Activated CD4-positive, alpha-beta memory T cell treated with anti-CD3 and anti-CD28 coated beads for 36 hours (primary cell): ENCODE measurements at regions not wholly inside any gene's neighbourhood (a gene's known extent, or its start where the extent isn't known, plus 50 kb on each side); places are given as distances from the start of the nearest gene placed in this dataset.

ENCODE experiments used
- CTCF ChIA-PET: fragments of 350-600 bp; sonication (Branson Sonifier 250); formaldehyde crosslinking; loops from one replicate; lab custom pipeline; 2021; ENCODE audit warnings: antibody characterized with exemption, inconsistent platforms; lab: Charles Lee
- POLR2A ChIA-PET: fragments of 350-600 bp; sonication (Branson Sonifier 250); formaldehyde crosslinking; loops from one replicate; lab custom pipeline; 2021; ENCODE audit warnings: antibody characterized with exemption; lab: Charles Lee
- DNase-seq: peaks from one replicate; pipeline ENCODE4 v3.0.0-alpha.2; 2020
- H3K27ac Mint-ChIP-seq: one replicate; pipeline ENCODE4 v1.8.0; 2021; ENCODE audit warnings: mixed read lengths
- H3K27me3 Mint-ChIP-seq: one replicate; pipeline ENCODE4 v1.8.0; 2021; ENCODE audit warnings: mixed read lengths
- H3K36me3 Mint-ChIP-seq: one replicate; pipeline ENCODE4 v1.8.0; 2021; ENCODE audit warnings: mixed read lengths
- H3K4me1 Mint-ChIP-seq: one replicate; pipeline ENCODE4 v1.8.0; 2021; ENCODE audit warnings: low read depth, mixed read lengths
- H3K4me3 Mint-ChIP-seq: one replicate; pipeline ENCODE4 v1.8.0; 2021; ENCODE audit warnings: mild to moderate bottlenecking, mixed read lengths
- H3K9me3 Mint-ChIP-seq: one replicate; pipeline ENCODE4 v1.8.0; 2021; ENCODE audit warnings: mixed read lengths
- intact Hi-C: fragments of 100-400 bp; cut with micrococcal nuclease; formaldehyde crosslinking; loops from one replicate; pipeline ENCODE4 v1.15.1; 2023

- Mint-ChIP-seq H3K27me3 (no peaks in the 10 kb centered on the region), H3K27ac (no peak overlapping the region), H3K4me3 (no peak overlapping the region), H3K9me3 (peaks cover 5% of the 10 kb centered on the region), H3K36me3 (no peaks in the 10 kb centered on the region), H3K4me1 (no peaks in the 10 kb centered on the region)
- POLR2A ChIA-PET, result no interaction called here
- intact Hi-C loops, result no loop called here
- no peak for DNase-seq
- CTCF ChIA-PET, result no interaction called here
These were observed 423.9 kb downstream of the PABPC4L start for GRCh38 chr4:133777661-133778060.

DNA sequence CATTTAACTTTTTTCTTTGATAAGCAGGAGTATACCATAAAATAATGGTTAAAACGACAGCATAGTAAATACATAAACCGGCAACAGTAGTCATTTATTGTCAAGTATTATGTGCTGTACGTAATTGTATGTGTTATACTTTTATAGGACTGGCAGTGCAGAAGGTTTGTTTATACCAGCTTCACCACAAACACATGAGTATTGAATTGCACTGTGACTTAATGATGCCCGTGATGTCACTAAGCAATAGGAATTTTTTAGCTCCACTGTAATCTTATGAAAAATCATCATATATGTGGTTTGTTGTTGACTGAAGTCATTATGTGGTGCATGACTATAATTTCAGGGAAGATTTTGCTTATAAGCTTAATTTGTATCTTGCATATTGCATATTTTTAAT lies 424.6 kb downstream of the PABPC4L start:
- Mint-ChIP-seq H3K27me3 (no peaks in the 10 kb centered on the region), H3K27ac (no peak overlapping the region), H3K4me1 (no peaks in the 10 kb centered on the region), H3K9me3 (peaks cover 11% of the 10 kb centered on the region), H3K36me3 (no peaks in the 10 kb centered on the region), H3K4me3 (no peak overlapping the region)
- ChIA-PET CTCF (no interaction called here), POLR2A (no interaction called here)
- intact Hi-C loops, result no loop called here
- DNase-seq, result no peak

- POLR2A ChIA-PET, result no interaction called here
These were observed 425.1 kb downstream of the PABPC4L start for GRCh38 chr4:133776503-133776902.

GRCh38 chr4:133775881-133776280 lies 425.7 kb downstream of the PABPC4L start:
- Mint-ChIP-seq H3K9me3 (peaks cover 11% of the 10 kb centered on the region), H3K4me1 (no peaks in the 10 kb centered on the region), H3K27ac (no peak overlapping the region), H3K4me3 (no peak overlapping the region), H3K27me3 (no peaks in the 10 kb centered on the region), H3K36me3 (no peaks in the 10 kb centered on the region)
- no peak for DNase-seq
- POLR2A ChIA-PET, result no interaction called here
- intact Hi-C loops, result no loop called here
- CTCF ChIA-PET, result no interaction called here

More at GRCh38 chr4:133776503-133776902, 425.1 kb downstream of the PABPC4L start:
- CTCF ChIA-PET, result no interaction called here
- Mint-ChIP-seq H3K4me1 (no peaks in the 10 kb centered on the region), H3K27ac (no peak overlapping the region), H3K27me3 (no peaks in the 10 kb centered on the region), H3K36me3 (no peaks in the 10 kb centered on the region), H3K9me3 (peaks cover 11% of the 10 kb centered on the region), H3K4me3 (no peak overlapping the region)
- DNase-seq, result no peak
- intact Hi-C loops, result no loop called here

DNA sequence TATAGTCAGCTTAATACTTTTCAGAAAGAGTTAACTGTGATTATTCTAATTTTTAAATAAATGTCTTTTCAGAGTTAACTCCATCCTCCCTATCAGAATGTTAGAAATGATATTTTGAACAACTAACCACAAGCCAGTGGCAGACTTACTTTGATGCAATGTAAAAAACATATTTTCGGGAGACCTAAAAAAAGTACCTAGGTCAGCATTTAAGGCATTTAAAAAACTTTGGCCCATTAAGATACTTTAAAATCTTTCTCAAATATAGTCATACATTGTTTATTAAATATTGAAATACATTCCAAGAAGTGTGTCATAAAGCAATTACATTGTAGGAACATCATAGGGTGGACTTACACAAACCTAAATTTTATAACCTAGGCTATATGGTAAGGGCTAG lies 426.1 kb downstream of the PABPC4L start:
- ChIA-PET CTCF (no interaction called here), POLR2A (no interaction called here)
- Mint-ChIP-seq H3K27me3 (no peaks in the 10 kb centered on the region), H3K9me3 (peaks cover 14% of the 10 kb centered on the region), H3K4me1 (no peaks in the 10 kb centered on the region), H3K36me3 (no peaks in the 10 kb centered on the region), H3K27ac (no peak overlapping the region), H3K4me3 (no peak overlapping the region)
- intact Hi-C loops, result no loop called here
- no peak for DNase-seq

DNA sequence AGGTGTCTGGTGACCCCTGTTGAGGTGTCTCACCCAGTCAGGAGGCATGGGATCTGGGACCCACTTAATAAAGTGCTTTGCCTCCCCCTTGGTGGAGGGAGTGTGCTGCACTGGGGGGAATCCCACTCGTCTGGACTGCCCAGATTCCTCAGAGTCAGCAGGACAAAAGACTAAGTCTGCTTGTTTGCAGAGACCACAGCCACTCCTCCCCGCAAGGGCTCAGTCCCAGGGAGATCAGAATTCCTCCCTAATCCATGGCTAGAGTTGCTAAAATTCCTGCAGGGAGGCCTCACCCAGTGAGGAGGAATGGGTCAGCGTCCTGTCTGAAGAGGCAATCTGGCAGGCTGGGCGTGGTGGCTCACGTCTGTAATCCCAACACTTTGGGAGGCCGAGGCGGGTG lies 442.2 kb downstream of the PABPC4L start:
- Mint-ChIP-seq H3K9me3 (peaks cover 7% of the 10 kb centered on the region), H3K36me3 (no peaks in the 10 kb centered on the region), H3K27me3 (no peaks in the 10 kb centered on the region), H3K4me3 (no peak overlapping the region), H3K27ac (no peak overlapping the region), H3K4me1 (no peaks in the 10 kb centered on the region)
- POLR2A ChIA-PET, result no interaction called here
- DNase-seq, result no peak
- CTCF ChIA-PET, result no interaction called here
- intact Hi-C loops, result no loop called here

GRCh38 chr4:133741766-133742165 lies 459.8 kb downstream of the PABPC4L start:
- Mint-ChIP-seq H3K36me3 (no peaks in the 10 kb centered on the region), H3K9me3 (peaks cover 29% of the 10 kb centered on the region), H3K4me1 (no peaks in the 10 kb centered on the region), H3K27ac (no peak overlapping the region), H3K4me3 (no peak overlapping the region), H3K27me3 (no peaks in the 10 kb centered on the region)
- CTCF ChIA-PET, result no interaction called here
- no peak for DNase-seq
- intact Hi-C loops, result no loop called here
- POLR2A ChIA-PET, result no interaction called here

DNA sequence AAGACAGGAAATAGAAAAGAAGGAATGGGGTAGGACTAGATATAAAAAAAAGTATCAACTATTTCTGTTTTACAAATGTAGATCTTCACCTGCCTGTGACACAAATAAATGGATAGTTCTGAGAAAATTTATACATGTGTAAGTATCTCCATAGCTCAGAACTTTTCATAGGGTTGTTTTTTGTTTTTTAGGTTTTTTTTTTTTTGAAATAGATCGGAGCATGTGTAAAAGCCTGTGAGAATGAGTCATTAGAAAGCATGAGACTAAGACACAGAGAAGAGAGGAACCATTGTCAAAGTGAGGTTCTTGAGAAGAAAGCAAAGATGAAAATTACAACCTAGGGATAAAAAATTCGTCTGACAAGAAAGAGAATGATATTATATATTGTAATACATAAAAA lies 481.6 kb downstream of the PABPC4L start:
- no peaks in the 10 kb centered on the region for H3K4me1 Mint-ChIP-seq
- intact Hi-C loops, result no loop called here
- no peaks in the 10 kb centered on the region for H3K36me3 Mint-ChIP-seq
- no peaks in the 10 kb centered on the region for H3K27me3 Mint-ChIP-seq
- POLR2A ChIA-PET, result no interaction called here
- no peak overlapping the region for H3K27ac Mint-ChIP-seq
- no peak for DNase-seq
- CTCF ChIA-PET, result no interaction called here
- H3K4me3 Mint-ChIP-seq, result no peak overlapping the region
- peaks cover 4% of the 10 kb centered on the region for H3K9me3 Mint-ChIP-seq

DNA sequence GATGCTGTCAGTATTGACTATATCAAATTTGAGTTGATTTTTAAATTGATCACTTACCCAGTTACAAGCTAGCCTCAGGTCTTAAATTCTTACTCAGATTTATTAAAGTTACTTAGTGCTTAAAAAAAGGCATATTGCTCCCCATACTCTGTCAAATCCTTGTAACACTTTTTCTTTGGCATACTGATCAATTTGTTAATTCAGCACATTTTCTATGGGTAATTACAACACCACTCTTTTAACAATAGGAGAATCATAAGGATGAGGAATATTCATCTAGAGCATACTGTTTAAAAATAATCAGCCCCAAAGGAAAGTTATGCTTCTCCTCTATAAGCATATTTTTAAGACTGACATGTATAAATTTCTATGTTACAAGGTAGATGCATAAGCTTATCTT lies 482.5 kb downstream of the PABPC4L start:
- no peaks in the 10 kb centered on the region for H3K4me1 Mint-ChIP-seq
- no peak overlapping the region for H3K4me3 Mint-ChIP-seq
- DNase-seq, result no peak
- H3K9me3 Mint-ChIP-seq, result peaks cover 4% of the 10 kb centered on the region
- H3K36me3 Mint-ChIP-seq, result no peaks in the 10 kb centered on the region
- H3K27me3 Mint-ChIP-seq, result no peaks in the 10 kb centered on the region
- ChIA-PET POLR2A (no interaction called here), CTCF (no interaction called here)
- intact Hi-C loops, result no loop called here
- H3K27ac Mint-ChIP-seq, result no peak overlapping the region

DNA sequence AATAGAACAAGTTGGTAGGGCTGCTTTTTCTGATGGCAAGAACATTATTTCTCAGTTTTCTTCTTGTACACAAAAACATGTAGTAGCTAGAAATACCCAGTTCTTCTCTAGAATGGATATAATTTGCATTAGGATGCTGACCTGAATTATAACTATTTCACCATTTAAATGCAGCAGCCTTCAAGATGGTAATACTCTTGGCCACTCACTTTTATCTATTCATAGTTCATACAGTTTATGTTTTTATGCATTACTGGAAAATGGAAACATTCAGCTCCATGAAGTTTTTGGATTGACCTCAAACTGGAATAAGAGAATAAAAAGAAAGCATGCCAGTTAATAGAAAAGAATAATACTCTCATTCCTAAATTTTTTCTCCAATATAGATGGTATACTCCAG lies 487.4 kb downstream of the PABPC4L start:
- no peak for DNase-seq
- POLR2A ChIA-PET, result no interaction called here
- no peak overlapping the region for H3K4me3 Mint-ChIP-seq
- no peaks in the 10 kb centered on the region for H3K36me3 Mint-ChIP-seq
- CTCF ChIA-PET, result no interaction called here
- H3K9me3 Mint-ChIP-seq, result peaks cover 4% of the 10 kb centered on the region
- no peak overlapping the region for H3K27ac Mint-ChIP-seq
- intact Hi-C loops, result no loop called here
- no peaks in the 10 kb centered on the region for H3K27me3 Mint-ChIP-seq
- no peaks in the 10 kb centered on the region for H3K4me1 Mint-ChIP-seq

- no peak for DNase-seq
- H3K4me3 Mint-ChIP-seq, result no peak overlapping the region
- ChIA-PET POLR2A (no interaction called here), CTCF (no interaction called here)
- intact Hi-C loops, result no loop called here
- peaks cover 4% of the 10 kb centered on the region for H3K9me3 Mint-ChIP-seq
- no peaks in the 10 kb centered on the region for H3K4me1 Mint-ChIP-seq
- no peaks in the 10 kb centered on the region for H3K36me3 Mint-ChIP-seq
- no peaks in the 10 kb centered on the region for H3K27me3 Mint-ChIP-seq
- H3K27ac Mint-ChIP-seq, result no peak overlapping the region
These were observed 488.2 kb downstream of the PABPC4L start for GRCh38 chr4:133713340-133713739.

DNA sequence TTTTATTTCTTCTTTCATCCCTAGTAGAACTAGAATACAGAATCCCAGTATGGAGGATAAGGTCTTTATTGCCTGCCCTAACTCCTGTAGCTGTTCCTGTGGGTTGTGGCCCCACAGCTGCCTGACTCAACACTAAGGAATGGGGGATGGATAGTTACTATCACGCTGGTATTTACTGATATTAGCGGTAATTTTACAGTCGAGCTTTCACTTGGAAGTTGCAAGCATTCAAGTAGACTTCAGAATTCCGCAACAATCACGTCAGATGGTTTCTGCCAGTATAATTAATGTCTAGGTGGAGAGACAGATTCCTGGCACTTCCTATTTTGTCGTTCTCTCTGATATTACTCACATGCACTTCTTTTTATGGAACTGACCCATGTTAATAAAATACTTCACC lies 489.8 kb downstream of the PABPC4L start:
- no peak overlapping the region for H3K27ac Mint-ChIP-seq
- CTCF ChIA-PET, result no interaction called here
- no peak overlapping the region for H3K4me3 Mint-ChIP-seq
- POLR2A ChIA-PET, result no interaction called here
- intact Hi-C loops, result no loop called here
- H3K9me3 Mint-ChIP-seq, result peaks cover 4% of the 10 kb centered on the region
- no peaks in the 10 kb centered on the region for H3K27me3 Mint-ChIP-seq
- no peak for DNase-seq
- H3K36me3 Mint-ChIP-seq, result no peaks in the 10 kb centered on the region
- H3K4me1 Mint-ChIP-seq, result no peaks in the 10 kb centered on the region

- intact Hi-C loops, result no loop called here
- H3K4me1 Mint-ChIP-seq, result no peaks in the 10 kb centered on the region
- CTCF ChIA-PET, result no interaction called here
- no peaks in the 10 kb centered on the region for H3K27me3 Mint-ChIP-seq
- peaks cover 18% of the 10 kb centered on the region for H3K9me3 Mint-ChIP-seq
- no peaks in the 10 kb centered on the region for H3K36me3 Mint-ChIP-seq
- POLR2A ChIA-PET, result no interaction called here
- H3K27ac Mint-ChIP-seq, result no peak overlapping the region
- no peak overlapping the region for H3K4me3 Mint-ChIP-seq
- no peak for DNase-seq
These were observed 507.2 kb downstream of the PABPC4L start for GRCh38 chr4:133694416-133694815.

- intact Hi-C loops, result no loop called here
- Mint-ChIP-seq H3K9me3 (peaks cover 33% of the 10 kb centered on the region), H3K4me3 (no peak overlapping the region), H3K36me3 (no peaks in the 10 kb centered on the region), H3K27ac (no peak overlapping the region), H3K27me3 (no peaks in the 10 kb centered on the region), H3K4me1 (no peaks in the 10 kb centered on the region)
- ChIA-PET CTCF (no interaction called here), POLR2A (no interaction called here)
- DNase-seq, result no peak
These were observed 517.6 kb downstream of the PABPC4L start for GRCh38 chr4:133683967-133684366.
